Neural progenitor cell (in vitro differentiated cells): ENCODE measurements at regions not wholly inside any gene's neighbourhood (a gene's known extent, or its start where the extent isn't known, plus 50 kb on each side); places are given as distances from the start of the nearest gene placed in this dataset.

Experiments used
- DNase-seq: peaks from one replicate; pipeline ENCODE4 v3.0.0-alpha.2; 2016; ENCODE audit warnings: low spot score
- H2AFZ ChIP-seq: fragments of 200-600 bp; sonication (generic); replicated peaks from 2 replicates; pipeline ENCODE4 v1.6.1; 2016; ENCODE audit warnings: antibody characterized with exemption
- H3F3A ChIP-seq: fragments of 200-600 bp; sonication (generic); 2 replicates; pipeline ENCODE4 v1.6.1; 2016; ENCODE audit warnings: antibody characterized with exemption, low read depth
- H3K27ac ChIP-seq: fragments of 200-600 bp; sonication (generic); 2 replicates; pipeline ENCODE4 v1.5.1; 2016; ENCODE audit warnings: mild to moderate bottlenecking
- H3K27me3 ChIP-seq: fragments of 200-600 bp; sonication (generic); 2 replicates; pipeline ENCODE4 v1.6.1; 2016; ENCODE audit warnings: mild to moderate bottlenecking, moderate library complexity
- H3K36me3 ChIP-seq: fragments of 200-600 bp; sonication (generic); 2 replicates; pipeline ENCODE4 v1.5.1; 2016
- H3K4me1 ChIP-seq: fragments of 200-600 bp; sonication (generic); 2 replicates; pipeline ENCODE4 v1.6.1; 2016; ENCODE audit warnings: mixed run types
- H3K4me2 ChIP-seq: fragments of 200-600 bp; sonication (generic); 2 replicates; pipeline ENCODE4 v1.6.1; 2016
- H3K4me3 ChIP-seq: fragments of 200-600 bp; sonication (generic); 2 replicates; pipeline ENCODE4 v1.5.1; 2016
- H3K79me2 ChIP-seq: fragments of 200-600 bp; sonication (generic); 2 replicates; pipeline ENCODE4 v1.6.1; 2016; ENCODE audit warnings: low read depth
- H3K9ac ChIP-seq: fragments of 200-600 bp; sonication (generic); 2 replicates; pipeline ENCODE4 v1.6.1; 2016
- H3K9me3 ChIP-seq: fragments of 200-600 bp; sonication (generic); 2 replicates; pipeline ENCODE4 v1.5.1; 2016; ENCODE audit warnings: low read depth
- H4K20me1 ChIP-seq: fragments of 200-600 bp; sonication (generic); 2 replicates; pipeline ENCODE4 v1.6.1; 2016; ENCODE audit warnings: low read depth
- H3K27ac Mint-ChIP-seq: 3 replicates; pipeline ENCODE4 v1.8.0; 2021; ENCODE audit warnings: mixed read lengths
- H3K27me3 Mint-ChIP-seq: 2 replicates; pipeline ENCODE4 v1.8.0; 2022; ENCODE audit warnings: low read depth, mild to moderate bottlenecking, inconsistent platforms, moderate library complexity, mixed read lengths; ENCODE audit not compliant: insufficient read depth
- H3K36me3 Mint-ChIP-seq: 3 replicates; pipeline ENCODE4 v1.8.0; 2021; ENCODE audit warnings: mixed read lengths
- H3K4me1 Mint-ChIP-seq: 3 replicates; pipeline ENCODE4 v1.8.0; 2021; ENCODE audit warnings: mixed read lengths
- H3K4me3 Mint-ChIP-seq: 3 replicates; pipeline ENCODE4 v1.8.0; 2021; ENCODE audit warnings: mild to moderate bottlenecking, moderate library complexity, mixed read lengths
- H3K9me3 Mint-ChIP-seq: 3 replicates; pipeline ENCODE4 v1.8.0; 2020; ENCODE audit warnings: mixed read lengths
- CTCF ChIP-seq: fragments of 200-600 bp; sonication (generic); IDR thresholded peaks from 2 replicates; pipeline ENCODE4 v1.5.1; 2017; ENCODE audit warnings: antibody characterized with exemption, mild to moderate bottlenecking
- EZH2 ChIP-seq: fragments of 200-600 bp; sonication (generic); IDR thresholded peaks from 2 replicates; pipeline ENCODE4 v1.6.1; 2017; ENCODE audit warnings: antibody characterized with exemption, mild to moderate bottlenecking, moderate library complexity
- EZH2phosphoT487 ChIP-seq: fragments of 200-600 bp; sonication (generic); IDR thresholded peaks from 2 replicates; pipeline ENCODE4 v1.6.1; 2017; ENCODE audit warnings: antibody characterized with exemption

- H3K27me3 Mint-ChIP-seq: no peaks in the 10 kb centered on the region
- Histone ChIP-seq H3K27ac (no peak overlapping the region), H2AFZ (no peak overlapping the region), H3K36me3 (no peaks in the 10 kb centered on the region), H3K4me3 (no peak overlapping the region), H3K79me2 (no peaks in the 10 kb centered on the region), H3K4me2 (no peak overlapping the region), H3K9me3 (no peaks in the 10 kb centered on the region), H4K20me1 (no peaks in the 10 kb centered on the region), H3F3A (no peaks in the 10 kb centered on the region), H3K27me3 (no peaks in the 10 kb centered on the region), H3K4me1 (no peaks in the 10 kb centered on the region), H3K9ac (no peak overlapping the region)
- H3K4me1 Mint-ChIP-seq: peaks cover 6% of the 10 kb centered on the region
- H3K27ac Mint-ChIP-seq: no peak overlapping the region
- no peak for TF ChIP-seq CTCF
- TF ChIP-seq EZH2: no peak
- TF ChIP-seq EZH2phosphoT487: no peak
- no peaks in the 10 kb centered on the region for H3K9me3 Mint-ChIP-seq
- H3K36me3 Mint-ChIP-seq: no peaks in the 10 kb centered on the region
- DNase-seq: no peak
- no peak overlapping the region for H3K4me3 Mint-ChIP-seq
These were observed 136.3 kb downstream of the CCDC71L start for GRCh38 chr7:106524690-106525059.

GRCh38 chr7:106523482-106523881 lies 137.5 kb downstream of the CCDC71L start:
- no peak for DNase-seq
- Histone ChIP-seq H3K36me3 (no peaks in the 10 kb centered on the region), H3K79me2 (no peaks in the 10 kb centered on the region), H3K4me3 (no peak overlapping the region), H3K9me3 (no peaks in the 10 kb centered on the region), H3K9ac (no peak overlapping the region), H4K20me1 (no peaks in the 10 kb centered on the region), H3K27me3 (no peaks in the 10 kb centered on the region), H3K27ac (no peak overlapping the region), H3F3A (no peaks in the 10 kb centered on the region), H3K4me1 (no peaks in the 10 kb centered on the region), H3K4me2 (no peak overlapping the region), H2AFZ (no peak overlapping the region)
- peaks cover 6% of the 10 kb centered on the region for H3K4me1 Mint-ChIP-seq
- no peaks in the 10 kb centered on the region for H3K36me3 Mint-ChIP-seq
- H3K27me3 Mint-ChIP-seq: no peaks in the 10 kb centered on the region
- H3K4me3 Mint-ChIP-seq: no peak overlapping the region
- H3K9me3 Mint-ChIP-seq: no peaks in the 10 kb centered on the region
- H3K27ac Mint-ChIP-seq: no peak overlapping the region
- no peak for TF ChIP-seq EZH2phosphoT487
- no peak for TF ChIP-seq EZH2

GRCh38 chr7:106522696-106523095 lies 138.3 kb downstream of the CCDC71L start:
- H3K4me1 Mint-ChIP-seq: peaks cover 6% of the 10 kb centered on the region
- H3K4me2 ChIP-seq: no peak overlapping the region
- TF ChIP-seq CTCF (no peak), EZH2 (no peak), EZH2phosphoT487 (no peak)

GRCh38 chr7:106521541-106521940 lies 139.4 kb downstream of the CCDC71L start:
- Histone ChIP-seq H2AFZ (no peak overlapping the region), H3K4me3 (no peak overlapping the region), H3K27me3 (no peaks in the 10 kb centered on the region), H3K27ac (no peak overlapping the region), H3K79me2 (no peaks in the 10 kb centered on the region), H3K4me1 (no peaks in the 10 kb centered on the region), H3K4me2 (no peak overlapping the region), H3K36me3 (no peaks in the 10 kb centered on the region), H3F3A (no peaks in the 10 kb centered on the region), H4K20me1 (no peaks in the 10 kb centered on the region), H3K9me3 (no peaks in the 10 kb centered on the region), H3K9ac (no peak overlapping the region)
- H3K27ac Mint-ChIP-seq: no peak overlapping the region
- H3K9me3 Mint-ChIP-seq: no peaks in the 10 kb centered on the region
- no peak for DNase-seq
- peaks cover 6% of the 10 kb centered on the region for H3K4me1 Mint-ChIP-seq
- no peak for TF ChIP-seq EZH2
- no peak for TF ChIP-seq EZH2phosphoT487
- TF ChIP-seq CTCF: no peak
- H3K27me3 Mint-ChIP-seq: no peaks in the 10 kb centered on the region
- H3K4me3 Mint-ChIP-seq: no peak overlapping the region
- H3K36me3 Mint-ChIP-seq: no peaks in the 10 kb centered on the region

More at GRCh38 chr7:106522696-106523095, 138.3 kb downstream of the CCDC71L start:
- Mint-ChIP-seq H3K9me3 (no peaks in the 10 kb centered on the region), H3K27ac (no peak overlapping the region), H3K36me3 (no peaks in the 10 kb centered on the region), H3K27me3 (no peaks in the 10 kb centered on the region), H3K4me3 (no peak overlapping the region)
- no peak overlapping the region for H2AFZ ChIP-seq
- no peaks in the 10 kb centered on the region for H3K9me3 ChIP-seq
- no peak for DNase-seq
- H3F3A ChIP-seq: no peaks in the 10 kb centered on the region
- H3K36me3 ChIP-seq: no peaks in the 10 kb centered on the region
- H3K27me3 ChIP-seq: no peaks in the 10 kb centered on the region
- no peaks in the 10 kb centered on the region for H3K4me1 ChIP-seq
- no peak overlapping the region for H3K9ac ChIP-seq
- no peaks in the 10 kb centered on the region for H4K20me1 ChIP-seq
- H3K79me2 ChIP-seq: no peaks in the 10 kb centered on the region
- H3K4me3 ChIP-seq: no peak overlapping the region
- no peak overlapping the region for H3K27ac ChIP-seq
